Transverse colon (tissue), 4 donors: ENCODE measurements at regions not wholly inside any gene's neighbourhood (a gene's known extent, or its start where the extent isn't known, plus 50 kb on each side); places are given as distances from the start of the nearest gene placed in this dataset.

Experiments
- POLR2AphosphoS5 ChIP-seq, 3 donors: sonication (generic); formaldehyde crosslinking; IDR thresholded peaks; one replicate each; pipeline ENCODE4 v1.6.1; 2016; ENCODE audit warnings: antibody characterized with exemption in 3 of 3
- TF ChIP-seq, protein P1 (sequence below), 5 experiments: fragments of 200-600 bp in 3 of 5; fragments of 450-650 bp in 2 of 5; sonication (generic) in 3 of 5; IDR thresholded peaks; 1 replicate in 2 of 5; 2 replicates in 3 of 5; pipeline ENCODE4 v1.5.1; 2016 to 2017; ENCODE audit warnings: antibody characterized with exemption in 5 of 5, inconsistent platforms in 3 of 5, mild to moderate bottlenecking in 2 of 5, moderate library complexity in 1 of 5

DNA sequence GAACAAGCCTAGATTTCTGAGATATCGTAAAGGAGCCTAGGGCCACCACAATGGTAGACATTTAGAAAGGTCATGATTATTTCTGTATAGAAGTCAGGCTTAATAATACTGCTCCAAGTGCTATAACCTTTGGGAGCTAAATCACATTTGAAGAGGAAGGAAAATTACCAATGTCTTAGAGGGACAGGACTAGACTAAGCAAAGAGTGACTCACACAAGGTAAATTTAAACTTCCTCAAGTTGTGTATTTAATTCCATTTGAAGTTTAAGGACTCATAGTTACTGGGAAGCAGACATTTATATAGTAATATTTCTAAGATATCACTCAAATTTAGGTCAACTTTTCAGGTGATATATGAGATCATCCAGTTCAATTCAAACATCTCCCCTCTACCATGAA lies 227.6 kb upstream of the MME start:
- TF ChIP-seq, protein P1, sequence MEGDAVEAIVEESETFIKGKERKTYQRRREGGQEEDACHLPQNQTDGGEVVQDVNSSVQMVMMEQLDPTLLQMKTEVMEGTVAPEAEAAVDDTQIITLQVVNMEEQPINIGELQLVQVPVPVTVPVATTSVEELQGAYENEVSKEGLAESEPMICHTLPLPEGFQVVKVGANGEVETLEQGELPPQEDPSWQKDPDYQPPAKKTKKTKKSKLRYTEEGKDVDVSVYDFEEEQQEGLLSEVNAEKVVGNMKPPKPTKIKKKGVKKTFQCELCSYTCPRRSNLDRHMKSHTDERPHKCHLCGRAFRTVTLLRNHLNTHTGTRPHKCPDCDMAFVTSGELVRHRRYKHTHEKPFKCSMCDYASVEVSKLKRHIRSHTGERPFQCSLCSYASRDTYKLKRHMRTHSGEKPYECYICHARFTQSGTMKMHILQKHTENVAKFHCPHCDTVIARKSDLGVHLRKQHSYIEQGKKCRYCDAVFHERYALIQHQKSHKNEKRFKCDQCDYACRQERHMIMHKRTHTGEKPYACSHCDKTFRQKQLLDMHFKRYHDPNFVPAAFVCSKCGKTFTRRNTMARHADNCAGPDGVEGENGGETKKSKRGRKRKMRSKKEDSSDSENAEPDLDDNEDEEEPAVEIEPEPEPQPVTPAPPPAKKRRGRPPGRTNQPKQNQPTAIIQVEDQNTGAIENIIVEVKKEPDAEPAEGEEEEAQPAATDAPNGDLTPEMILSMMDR (IDR thresholded peaks at IDR 0.05), result no peak
- TF ChIP-seq POLR2AphosphoS5 (IDR thresholded peaks at IDR 0.05), result no peak
